Suprapubic skin (tissue), 4 donors: ENCODE measurements at regions not wholly inside any gene's neighbourhood (a gene's known extent, or its start where the extent isn't known, plus 50 kb on each side); places are given as distances from the start of the nearest gene placed in this dataset.

Experiments used
- DNase-seq, 2 donors: peaks; one replicate each; pipeline ENCODE4 v3.0.0-alpha.2; 2019; ENCODE audit warnings: low spot score in 2 of 2
- H3K27ac ChIP-seq: fragments of 200-600 bp; sonication (generic); one replicate; pipeline ENCODE4 v1.5.1; 2019
- H3K27me3 ChIP-seq: fragments of 200-600 bp; sonication (generic); one replicate; pipeline ENCODE4 v1.5.1; 2019
- H3K36me3 ChIP-seq: fragments of 200-600 bp; sonication (generic); one replicate; pipeline ENCODE4 v1.5.1; 2019
- H3K4me1 ChIP-seq: fragments of 200-600 bp; sonication (generic); one replicate; pipeline ENCODE4 v1.5.1; 2019
- H3K4me3 ChIP-seq: fragments of 200-600 bp; sonication (generic); one replicate; pipeline ENCODE4 v1.5.1; 2019; ENCODE audit warnings: mild to moderate bottlenecking
- H3K9me3 ChIP-seq: fragments of 200-600 bp; sonication (generic); one replicate; pipeline ENCODE4 v1.5.1; 2019
- CTCF ChIP-seq, 2 donors: fragments of 200-600 bp in 1 of 2; fragments of 450-650 bp in 1 of 2; sonication (generic) in 1 of 2; IDR thresholded peaks; one replicate each; pipeline ENCODE4 v1.5.1; 2016 to 2019; ENCODE audit warnings: antibody characterized with exemption in 2 of 2, mild to moderate bottlenecking in 1 of 2, moderate library complexity in 1 of 2
- EP300 ChIP-seq: sonication (generic); formaldehyde crosslinking; IDR thresholded peaks from one replicate; pipeline ENCODE4 v1.6.1; 2017; ENCODE audit warnings: antibody characterized with exemption
- POLR2A ChIP-seq, 2 donors: fragments of 450-650 bp; IDR thresholded peaks; one replicate each; pipeline ENCODE4 v1.6.1; 2017; ENCODE audit warnings: antibody characterized with exemption in 2 of 2, mild to moderate bottlenecking in 2 of 2, moderate library complexity in 2 of 2
- POLR2AphosphoS5 ChIP-seq, 3 donors: sonication (generic); formaldehyde crosslinking; IDR thresholded peaks; one replicate each; pipeline ENCODE4 v1.6.1; 2017; ENCODE audit warnings: antibody characterized with exemption in 3 of 3
- WGBS: methylation state at CpG from one replicate; pipeline ENCODE4 v1.1.5; 2018; 5-methylcytosine and 5-hydroxymethylcytosine counted together

GRCh38 chr11:28983780-28984179 lies 875.6 kb downstream of the METTL15 start:
- no peaks in the 10 kb centered on the region for H3K9me3 ChIP-seq
- no peak overlapping the region for H3K4me3 ChIP-seq
- DNase-seq = no peak

GRCh38 chr11:28981381-28981780 lies 873.2 kb downstream of the METTL15 start:
- 26% methylated on average over 1 of the region's 1 CpG for WGBS
- Histone ChIP-seq H3K27me3 (no peaks in the 10 kb centered on the region), H3K4me3 (no peak overlapping the region), H3K4me1 (no peaks in the 10 kb centered on the region), H3K27ac (no peak overlapping the region), H3K36me3 (no peaks in the 10 kb centered on the region), H3K9me3 (no peaks in the 10 kb centered on the region)
- no peak for DNase-seq
- TF ChIP-seq EP300 (no peak), POLR2AphosphoS5 (IDR thresholded peaks at IDR 0.05) (no peak), CTCF (IDR thresholded peaks at IDR 0.05) (no peak), POLR2A (IDR thresholded peaks at IDR 0.05) (no peak)

More at GRCh38 chr11:28983780-28984179, 875.6 kb downstream of the METTL15 start:
- Histone ChIP-seq H3K27me3 (no peaks in the 10 kb centered on the region), H3K36me3 (no peaks in the 10 kb centered on the region), H3K4me1 (no peaks in the 10 kb centered on the region), H3K27ac (no peak overlapping the region)
- 80% methylated on average over 3 of the region's 3 CpGs for WGBS
- TF ChIP-seq POLR2AphosphoS5 (IDR thresholded peaks at IDR 0.05) = no peak
- no peak for TF ChIP-seq EP300
- TF ChIP-seq CTCF (IDR thresholded peaks at IDR 0.05) = no peak
- TF ChIP-seq POLR2A (IDR thresholded peaks at IDR 0.05) = no peak

GRCh38 chr11:28976801-28977145 lies 868.6 kb downstream of the METTL15 start:
- H3K27me3 ChIP-seq = no peaks in the 10 kb centered on the region
- no peak for TF ChIP-seq CTCF (IDR thresholded peaks at IDR 0.05)
- WGBS = 82% methylated on average over 4 of the region's 4 CpGs
- no peak overlapping the region for H3K4me3 ChIP-seq
- no peaks in the 10 kb centered on the region for H3K4me1 ChIP-seq
- no peaks in the 10 kb centered on the region for H3K9me3 ChIP-seq
- H3K27ac ChIP-seq = no peak overlapping the region
- no peak for DNase-seq
- H3K36me3 ChIP-seq = no peaks in the 10 kb centered on the region

GRCh38 chr11:28976012-28976800 lies 868.0 kb downstream of the METTL15 start:
- Histone ChIP-seq H3K4me1 (no peaks in the 10 kb centered on the region), H3K4me3 (no peak overlapping the region), H3K27ac (no peak overlapping the region), H3K36me3 (no peaks in the 10 kb centered on the region), H3K27me3 (no peaks in the 10 kb centered on the region), H3K9me3 (no peaks in the 10 kb centered on the region)
- WGBS = 85% methylated on average over 10 of the region's 10 CpGs
- no peak for DNase-seq
- TF ChIP-seq POLR2A (IDR thresholded peaks at IDR 0.05) (no peak), CTCF (IDR thresholded peaks at IDR 0.05) (no peak), EP300 (no peak), POLR2AphosphoS5 (IDR thresholded peaks at IDR 0.05) (no peak)

GRCh38 chr11:28969832-28970231 lies 861.6 kb downstream of the METTL15 start:
- H3K9me3 ChIP-seq = no peaks in the 10 kb centered on the region
- no peak for TF ChIP-seq CTCF (IDR thresholded peaks at IDR 0.05)
- TF ChIP-seq POLR2A (IDR thresholded peaks at IDR 0.05) = no peak
- no peak for TF ChIP-seq POLR2AphosphoS5 (IDR thresholded peaks at IDR 0.05)
- TF ChIP-seq EP300 = no peak
- no peak overlapping the region for H3K4me3 ChIP-seq
- DNase-seq = no peak
- no peaks in the 10 kb centered on the region for H3K4me1 ChIP-seq
- H3K27me3 ChIP-seq = no peaks in the 10 kb centered on the region
- H3K36me3 ChIP-seq = no peaks in the 10 kb centered on the region
- no peak overlapping the region for H3K27ac ChIP-seq
